HUDEP-2 (cell line): ENCODE measurements at regions not wholly inside any gene's neighbourhood (a gene's known extent, or its start where the extent isn't known, plus 50 kb on each side); places are given as distances from the start of the nearest gene placed in this dataset.

Experiments
- DNase-seq, 76 experiments: peaks; one replicate each; lab custom pipeline; 2025; ENCODE audit not compliant: unreplicated experiment in 76 of 76; lab: John Stamatoyannopoulos, UW

GRCh38 chr5:96582343-96582742, 79.8 kb upstream of the CAST start:
- DNase-seq = no peak

- DNase-seq = no peak
Measured at GRCh38 chr5:96584712-96585111, 77.5 kb upstream of the CAST start.

GRCh38 chr5:96588539-96588938, 73.6 kb upstream of the CAST start:
- no peak for DNase-seq

GRCh38 chr5:96590796-96591195, 71.4 kb upstream of the CAST start:
- DNase-seq = no peak

- DNase-seq = peak in 17 of 76 experiments; percentile 1 to 35 (median 5)
Measured at GRCh38 chr5:96595300-96596090, 66.7 kb upstream of the CAST start.

GRCh38 chr5:96597438-96598020, 64.6 kb upstream of the CAST start:
- peak in 1 of 76 experiments; percentile 11 for DNase-seq

- DNase-seq = no peak
Measured at GRCh38 chr5:96601200-96601599, 61.0 kb upstream of the CAST start.

GRCh38 chr5:96601715-96602244, 60.4 kb upstream of the CAST start:
- DNase-seq = peak in 46 of 76 experiments; percentile 2 to 73 (median 24)

- no peak for DNase-seq
Measured at GRCh38 chr5:96602776-96603175, 59.4 kb upstream of the CAST start.

- DNase-seq = no peak
Measured at GRCh38 chr5:96605144-96605837, 56.9 kb upstream of the CAST start.

GRCh38 chr5:96609369-96609768, 52.8 kb upstream of the CAST start:
- no peak for DNase-seq

GRCh38 chr5:96610747-96611146, 51.4 kb upstream of the CAST start:
- no peak for DNase-seq

- DNase-seq = no peak
Measured at GRCh38 chr5:96611946-96612345, 50.2 kb upstream of the CAST start.
